ENCODE measurements at regions not wholly inside any gene's neighbourhood (a gene's known extent, or its start where the extent isn't known, plus 50 kb on each side); places are given as distances from the start of the nearest gene placed in this dataset.
"Not testable (repeated sequence)": the region's sequence is repeated elsewhere in the genome, so short reads cannot be mapped to it uniquely, and the experiment has no call there.

- ATAC-seq (no peak), DNase-seq (no peak)
- no peaks in the 10 kb centered on the region for H3K4me1 Mint-ChIP-seq
- H3K27ac Mint-ChIP-seq: no peak overlapping the region
- peaks cover 17 to 58% (median 45%) of the 10 kb centered on the region in 5 donors for H3K27me3 Mint-ChIP-seq
- POLR2A ChIA-PET: no interaction called here
- no peaks in the 10 kb centered on the region for H3K36me3 Mint-ChIP-seq
- H3K4me3 Mint-ChIP-seq: no peak overlapping the region
- H3K9me3 Mint-ChIP-seq: peaks cover 0 to 2% (median 0%) of the 10 kb centered on the region in 9 donors
Observed at GRCh38 chr5:135167634-135168033, 133.6 kb upstream of the PITX1 start.

GRCh38 chr5:135164873-135165614 lies 131.0 kb upstream of the PITX1 start:
- H3K27ac Mint-ChIP-seq, H3K4me3 Mint-ChIP-seq, H3K36me3 Mint-ChIP-seq, DNase-seq, ATAC-seq, POLR2A ChIA-PET, H3K4me1 Mint-ChIP-seq: not testable (repeated sequence)
- peaks cover 8 to 33% (median 32%) of the 10 kb centered on the region in 5 donors for H3K27me3 Mint-ChIP-seq
- peaks cover 0 to 14% (median 5%) of the 10 kb centered on the region in 9 donors for H3K9me3 Mint-ChIP-seq

GRCh38 chr5:135163964-135164363 lies 129.9 kb upstream of the PITX1 start:
- POLR2A ChIA-PET: no interaction called here
- Mint-ChIP-seq H3K27me3 (peaks cover 8 to 33% (median 30%) of the 10 kb centered on the region in 5 donors), H3K27ac (no peak overlapping the region), H3K36me3 (peaks cover 0 to 17% (median 0%) of the 10 kb centered on the region in 3 donors), H3K4me3 (no peak overlapping the region), H3K4me1 (no peaks in the 10 kb centered on the region), H3K9me3 (peaks cover 7 to 25% (median 15%) of the 10 kb centered on the region in 9 donors)
- ATAC-seq: no peak
- DNase-seq: no peak

GRCh38 chr5:135163391-135163790 lies 129.4 kb upstream of the PITX1 start:
- H3K27ac Mint-ChIP-seq: no peak overlapping the region
- no peak overlapping the region for H3K4me3 Mint-ChIP-seq
- H3K36me3 Mint-ChIP-seq: peaks cover 0 to 23% (median 0%) of the 10 kb centered on the region in 3 donors
- POLR2A ChIA-PET: no interaction called here
- no peaks in the 10 kb centered on the region for H3K4me1 Mint-ChIP-seq
- DNase-seq (no peak), ATAC-seq (no peak)
- H3K27me3 Mint-ChIP-seq: peaks cover 8 to 28% (median 24%) of the 10 kb centered on the region in 5 donors
- peaks cover 8 to 30% (median 19%) of the 10 kb centered on the region in 9 donors for H3K9me3 Mint-ChIP-seq

GRCh38 chr5:135162661-135163265 lies 128.7 kb upstream of the PITX1 start:
- ATAC-seq (no peak), DNase-seq (no peak)
- Mint-ChIP-seq H3K4me1 (no peaks in the 10 kb centered on the region), H3K27me3 (peaks cover 8 to 27% (median 22%) of the 10 kb centered on the region in 5 donors), H3K9me3 (peaks cover 9 to 37% (median 22%) of the 10 kb centered on the region in 9 donors), H3K27ac (no peak overlapping the region), H3K36me3 (peaks cover 0 to 29% (median 0%) of the 10 kb centered on the region in 3 donors), H3K4me3 (no peak overlapping the region)
- POLR2A ChIA-PET: no interaction called here

- Mint-ChIP-seq H3K9me3 (peaks cover 10 to 42% (median 31%) of the 10 kb centered on the region in 9 donors), H3K4me1 (no peaks in the 10 kb centered on the region), H3K27ac (no peak overlapping the region), H3K4me3 (no peak overlapping the region), H3K27me3 (peaks cover 5 to 20% (median 13%) of the 10 kb centered on the region in 5 donors), H3K36me3 (peaks cover 0 to 35% (median 0%) of the 10 kb centered on the region in 3 donors)
- POLR2A ChIA-PET: no interaction called here
- ATAC-seq: no peak
- no peak for DNase-seq
Observed at GRCh38 chr5:135161221-135161620, 127.2 kb upstream of the PITX1 start.

- Mint-ChIP-seq H3K4me1 (peaks cover 0 to 1% (median 0%) of the 10 kb centered on the region in 4 donors), H3K9me3 (peaks cover 10 to 42% (median 31%) of the 10 kb centered on the region in 9 donors), H3K4me3 (no peak overlapping the region), H3K36me3 (peaks cover 0 to 38% (median 0%) of the 10 kb centered on the region in 3 donors), H3K27ac (no peak overlapping the region), H3K27me3 (peaks cover 2 to 20% (median 12%) of the 10 kb centered on the region in 5 donors)
- POLR2A ChIA-PET: no interaction called here
- DNase-seq (no peak), ATAC-seq (no peak)
Observed at GRCh38 chr5:135160036-135160675, 126.1 kb upstream of the PITX1 start.

- Mint-ChIP-seq H3K9me3 (peaks cover 10 to 42% (median 31%) of the 10 kb centered on the region in 9 donors), H3K27ac (no peak overlapping the region), H3K4me3 (no peak overlapping the region), H3K4me1 (peaks cover 0 to 1% (median 0%) of the 10 kb centered on the region in 4 donors), H3K27me3 (peaks cover 2 to 19% (median 12%) of the 10 kb centered on the region in 5 donors), H3K36me3 (peaks cover 0 to 38% (median 0%) of the 10 kb centered on the region in 3 donors)
- POLR2A ChIA-PET: no interaction called here
- ATAC-seq: no peak
- no peak for DNase-seq
Observed at GRCh38 chr5:135159626-135160025, 125.6 kb upstream of the PITX1 start.

GRCh38 chr5:135158982-135159381 lies 125.0 kb upstream of the PITX1 start:
- Mint-ChIP-seq H3K27ac (no peak overlapping the region), H3K9me3 (peaks cover 10 to 42% (median 31%) of the 10 kb centered on the region in 9 donors), H3K27me3 (peaks cover 2 to 16% (median 9%) of the 10 kb centered on the region in 5 donors), H3K4me1 (peaks cover 0 to 1% (median 0%) of the 10 kb centered on the region in 4 donors), H3K36me3 (peaks cover 0 to 38% (median 0%) of the 10 kb centered on the region in 3 donors), H3K4me3 (no peak overlapping the region)
- POLR2A ChIA-PET: no interaction called here
- no peak for DNase-seq
- no peak for ATAC-seq

- peaks cover 0 to 16% (median 9%) of the 10 kb centered on the region in 5 donors for H3K27me3 Mint-ChIP-seq
- no peak overlapping the region for H3K27ac Mint-ChIP-seq
- DNase-seq (no peak), ATAC-seq (no peak)
- no peak overlapping the region for H3K4me3 Mint-ChIP-seq
- peaks cover 10 to 42% (median 31%) of the 10 kb centered on the region in 9 donors for H3K9me3 Mint-ChIP-seq
- H3K36me3 Mint-ChIP-seq: peaks cover 0 to 41% (median 0%) of the 10 kb centered on the region in 3 donors
- H3K4me1 Mint-ChIP-seq: peaks cover 0 to 1% (median 0%) of the 10 kb centered on the region in 4 donors
- POLR2A ChIA-PET: no interaction called here
Observed at GRCh38 chr5:135158314-135158697, 124.3 kb upstream of the PITX1 start.

- Mint-ChIP-seq H3K36me3 (peaks cover 0 to 42% (median 0%) of the 10 kb centered on the region in 3 donors), H3K9me3 (peaks cover 10 to 42% (median 31%) of the 10 kb centered on the region in 9 donors), H3K4me3 (no peak overlapping the region), H3K27ac (no peak overlapping the region), H3K27me3 (peaks cover 0 to 16% (median 8%) of the 10 kb centered on the region in 5 donors), H3K4me1 (peaks cover 0 to 1% (median 0%) of the 10 kb centered on the region in 4 donors)
- POLR2A ChIA-PET: no interaction called here
- ATAC-seq (no peak), DNase-seq (no peak)
Observed at GRCh38 chr5:135157421-135158313, 123.6 kb upstream of the PITX1 start.

Data from naive thymus-derived CD8-positive, alpha-beta T cell (primary cell).